IPS-15b (cell line): ENCODE measurements at regions not wholly inside any gene's neighbourhood (a gene's known extent, or its start where the extent isn't known, plus 50 kb on each side); places are given as distances from the start of the nearest gene placed in this dataset.
"Not testable (repeated sequence)": the region's sequence is repeated elsewhere in the genome, so short reads cannot be mapped to it uniquely, and the experiment has no call there.

Experiments
- H3K27me3 ChIP-seq: one replicate; pipeline ENCODE4 v1.6.1; 2013; ENCODE audit warnings: low read length; ENCODE audit not compliant: control insufficient read depth, insufficient read depth
- H3K36me3 ChIP-seq: one replicate; pipeline ENCODE4 v1.6.1; 2013; ENCODE audit warnings: low read length; ENCODE audit not compliant: control insufficient read depth, insufficient read depth
- H3K4me1 ChIP-seq: one replicate; pipeline ENCODE4 v1.6.1; 2013; ENCODE audit warnings: mild to moderate bottlenecking, low read length; ENCODE audit not compliant: control insufficient read depth, insufficient read depth
- H3K4me3 ChIP-seq: one replicate; pipeline ENCODE4 v1.5.1; 2013; ENCODE audit warnings: low read depth, low read length
- H3K9ac ChIP-seq: one replicate; pipeline ENCODE4 v1.6.1; 2013; ENCODE audit warnings: low read depth, mild to moderate bottlenecking, low read length
- H3K9me3 ChIP-seq: one replicate; pipeline ENCODE4 v1.6.1; 2013; ENCODE audit warnings: mild to moderate bottlenecking, low read length; ENCODE audit not compliant: control insufficient read depth, insufficient read depth

- H3K36me3 ChIP-seq, H3K4me1 ChIP-seq, H3K9me3 ChIP-seq, H3K9ac ChIP-seq, H3K4me3 ChIP-seq: not testable (repeated sequence)
- peaks cover 46% of the 10 kb centered on the region for H3K27me3 ChIP-seq
Observed at GRCh38 chr9:62843145-62843544, 1653.3 kb downstream of the SPATA31A7 start.

- H3K9me3 ChIP-seq: not testable (repeated sequence)
Observed at GRCh38 chr9:62843706-62844290, 1654.0 kb downstream of the SPATA31A7 start.

GRCh38 chr9:62844681-62845185 lies 1654.9 kb downstream of the SPATA31A7 start:
- H3K4me3 ChIP-seq, H3K9ac ChIP-seq, H3K9me3 ChIP-seq, H3K4me1 ChIP-seq, H3K36me3 ChIP-seq: not testable (repeated sequence)
- peaks cover 44% of the 10 kb centered on the region for H3K27me3 ChIP-seq

More at GRCh38 chr9:62843706-62844290, 1654.0 kb downstream of the SPATA31A7 start:
- H3K36me3 ChIP-seq, H3K4me1 ChIP-seq, H3K9ac ChIP-seq, H3K4me3 ChIP-seq: not testable (repeated sequence)
- H3K27me3 ChIP-seq: peaks cover 46% of the 10 kb centered on the region

GRCh38 chr9:62848258-62848657 lies 1658.4 kb downstream of the SPATA31A7 start:
- H3K9me3 ChIP-seq, H3K4me1 ChIP-seq, H3K4me3 ChIP-seq, H3K9ac ChIP-seq, H3K36me3 ChIP-seq: not testable (repeated sequence)
- H3K27me3 ChIP-seq: peaks cover 53% of the 10 kb centered on the region

- not testable (repeated sequence) for H3K4me1 ChIP-seq, H3K4me3 ChIP-seq, H3K9ac ChIP-seq, H3K9me3 ChIP-seq, H3K36me3 ChIP-seq
- H3K27me3 ChIP-seq: peaks cover 57% of the 10 kb centered on the region
Observed at GRCh38 chr9:62849991-62850390, 1660.2 kb downstream of the SPATA31A7 start.

- not testable (repeated sequence) for H3K4me3 ChIP-seq, H3K9me3 ChIP-seq, H3K4me1 ChIP-seq, H3K36me3 ChIP-seq, H3K9ac ChIP-seq
- peaks cover 79% of the 10 kb centered on the region for H3K27me3 ChIP-seq
Observed at GRCh38 chr9:62857280-62857679, 1667.4 kb downstream of the SPATA31A7 start.

GRCh38 chr9:62858240-62858639 lies 1668.4 kb downstream of the SPATA31A7 start:
- H3K9ac ChIP-seq, H3K9me3 ChIP-seq, H3K36me3 ChIP-seq, H3K4me1 ChIP-seq, H3K4me3 ChIP-seq: not testable (repeated sequence)
- H3K27me3 ChIP-seq: peaks cover 81% of the 10 kb centered on the region

GRCh38 chr9:62860939-62861860 lies 1671.4 kb downstream of the SPATA31A7 start:
- H3K9me3 ChIP-seq, H3K36me3 ChIP-seq, H3K9ac ChIP-seq, H3K4me1 ChIP-seq, H3K4me3 ChIP-seq: not testable (repeated sequence)
- H3K27me3 ChIP-seq: peaks cover 90% of the 10 kb centered on the region

- H3K36me3 ChIP-seq, H3K4me1 ChIP-seq, H3K9ac ChIP-seq, H3K9me3 ChIP-seq, H3K4me3 ChIP-seq: not testable (repeated sequence)
- H3K27me3 ChIP-seq: peaks cover 90% of the 10 kb centered on the region
Observed at GRCh38 chr9:62862180-62862579, 1672.3 kb downstream of the SPATA31A7 start.

- H3K9me3 ChIP-seq, H3K9ac ChIP-seq, H3K36me3 ChIP-seq, H3K4me3 ChIP-seq, H3K4me1 ChIP-seq: not testable (repeated sequence)
- peaks cover 94% of the 10 kb centered on the region for H3K27me3 ChIP-seq
Observed at GRCh38 chr9:62863319-62863718, 1673.5 kb downstream of the SPATA31A7 start.

- H3K9me3 ChIP-seq, H3K36me3 ChIP-seq, H3K9ac ChIP-seq, H3K4me3 ChIP-seq, H3K4me1 ChIP-seq: not testable (repeated sequence)
- peaks cover 94% of the 10 kb centered on the region for H3K27me3 ChIP-seq
Observed at GRCh38 chr9:62863867-62864266, 1674.0 kb downstream of the SPATA31A7 start.
